B cell (primary cell): ENCODE measurements at regions not wholly inside any gene's neighbourhood (a gene's known extent, or its start where the extent isn't known, plus 50 kb on each side); places are given as distances from the start of the nearest gene placed in this dataset.

Experiments used
- ATAC-seq: fragments of 200-7000 bp; cut with Tn5 transposase; one replicate; pipeline ENCODE4 v1.10.0; 2021; ENCODE audit warnings: low read depth, mild to moderate bottlenecking, moderate number of reproducible peaks, moderate library complexity
- CTCF ChIA-PET: fragments of 350-600 bp; sonication (Branson Sonifier 250); formaldehyde crosslinking; loops from one replicate; lab custom pipeline; 2021; ENCODE audit warnings: antibody characterized with exemption, inconsistent platforms; lab: Charles Lee
- POLR2A ChIA-PET: fragments of 350-600 bp; sonication (Branson Sonifier 250); formaldehyde crosslinking; loops from one replicate; lab custom pipeline; 2021; ENCODE audit warnings: antibody characterized with exemption; lab: Charles Lee
- DNase-seq: peaks from one replicate; pipeline ENCODE4 v3.0.0; 2013
- H2AFZ ChIP-seq: 2 replicates; pipeline ENCODE4 v1.6.1; 2012; ENCODE audit warnings: mild to moderate bottlenecking, low read depth, low read length; ENCODE audit not compliant: insufficient read depth, poor library complexity, severe bottlenecking
- H3K27ac ChIP-seq, 2 donors: 1 replicate in 1 of 2; 2 replicates in 1 of 2; pipeline ENCODE4 v1.5.1; 2012 to 2013; ENCODE audit warnings: low read length in 2 of 2, mild to moderate bottlenecking in 2 of 2, moderate library complexity in 1 of 2
- H3K27me3 ChIP-seq, 4 experiments: fragments of 200-600 bp in 1 of 4; sonication (generic) in 1 of 4; replicated peaks in 1 of 4; 1 replicate in 2 of 4; 2 replicates in 2 of 4; pipeline versions ENCODE4 v1.6.1 to v1.7.0; 2013 to 2016; ENCODE audit warnings: low read length in 3 of 4, mild to moderate bottlenecking in 2 of 4, mixed read lengths in 1 of 4, moderate library complexity in 1 of 4; ENCODE audit not compliant: insufficient read depth in 4 of 4, control insufficient read depth in 3 of 4; ENCODE audit errors: control extremely low read depth in 1 of 4
- H3K36me3 ChIP-seq, 2 experiments: replicated peaks in 1 of 2; 1 replicate in 1 of 2; 2 replicates in 1 of 2; pipeline versions ENCODE4 v1.6.1 to v1.7.1; 2013; ENCODE audit warnings: low read length in 1 of 2; ENCODE audit not compliant: insufficient read depth in 2 of 2, control insufficient read depth in 1 of 2; ENCODE audit errors: control extremely low read depth in 1 of 2, extremely low read depth in 1 of 2
- H3K4me1 ChIP-seq, 2 donors: fragments of 200-600 bp in 1 of 2; sonication (generic) in 1 of 2; 1 replicate in 1 of 2; 2 replicates in 1 of 2; pipeline versions ENCODE4 v1.5.1 to v1.6.1; 2013 to 2017; ENCODE audit warnings: low read length in 2 of 2; ENCODE audit not compliant: control insufficient read depth in 2 of 2, insufficient read depth in 2 of 2
- H3K4me2 ChIP-seq: replicated peaks from 2 replicates; pipeline ENCODE3; 2012; ENCODE audit warnings: mild to moderate bottlenecking, low read depth, low read length; ENCODE audit not compliant: poor library complexity, severe bottlenecking
- H3K4me3 ChIP-seq, 5 experiments: fragments of 200-600 bp in 1 of 5; sonication (generic) in 1 of 5; 1 replicate in 3 of 5; 2 replicates in 2 of 5; pipeline versions ENCODE4 v1.5.1 to v1.7.0; 2011 to 2016; ENCODE audit warnings: low read length in 4 of 5, mild to moderate bottlenecking in 4 of 5, low read depth in 2 of 5, control low read depth in 1 of 5, moderate library complexity in 1 of 5; ENCODE audit not compliant: insufficient read depth in 1 of 5; ENCODE audit errors: control extremely low read depth in 1 of 5, extremely low read depth in 1 of 5
- H3K79me2 ChIP-seq: fragments of 200-600 bp; sonication (generic); one replicate; pipeline ENCODE4 v1.6.0; 2016; ENCODE audit warnings: low read length; ENCODE audit not compliant: control insufficient read depth, insufficient read depth
- H3K9ac ChIP-seq: fragments of 200-600 bp; sonication (generic); 2 replicates; pipeline ENCODE4 v1.6.1; 2017; ENCODE audit warnings: mild to moderate bottlenecking, low read length, moderate library complexity
- H3K9me3 ChIP-seq, 3 donors: one replicate each; pipeline versions ENCODE4 v1.6.1 to v1.7.1; 2013; ENCODE audit warnings: low read length in 2 of 3; ENCODE audit not compliant: control insufficient read depth in 2 of 3, insufficient read depth in 1 of 3; ENCODE audit errors: control extremely low read depth in 1 of 3
- H4K20me1 ChIP-seq: 2 replicates; pipeline ENCODE4 v1.6.0; 2012; ENCODE audit warnings: mild to moderate bottlenecking, low read length; ENCODE audit not compliant: insufficient read depth, control insufficient read depth, poor library complexity, severe bottlenecking
- H3K27ac Mint-ChIP-seq: one replicate; pipeline ENCODE4 v1.8.0; 2021; ENCODE audit warnings: mixed read lengths
- H3K27me3 Mint-ChIP-seq: one replicate; pipeline ENCODE4 v1.8.0; 2021; ENCODE audit warnings: mixed read lengths
- H3K4me1 Mint-ChIP-seq: one replicate; pipeline ENCODE4 v1.8.0; 2021; ENCODE audit warnings: mixed read lengths
- H3K4me3 Mint-ChIP-seq: one replicate; pipeline ENCODE4 v1.8.0; 2021; ENCODE audit warnings: mixed read lengths
- H3K9me3 Mint-ChIP-seq: one replicate; pipeline ENCODE4 v1.8.0; 2022; ENCODE audit warnings: mixed read lengths; ENCODE audit not compliant: insufficient read depth
- CTCF ChIP-seq: fragments of 200-600 bp; IDR thresholded peaks from one replicate; pipeline ENCODE4 v1.8.0; 2022; ENCODE audit warnings: antibody characterized with exemption, mild to moderate bottlenecking
- EZH2 ChIP-seq: IDR thresholded peaks from 2 replicates; pipeline ENCODE4 v1.6.1; 2012; ENCODE audit warnings: borderline replicate concordance, low read depth, mild to moderate bottlenecking, moderate library complexity, low read length; ENCODE audit not compliant: insufficient read depth, poor library complexity, severe bottlenecking
- WGBS: methylation state at CpG from one replicate; pipeline ENCODE4 v1.1.5; 2013; ENCODE audit warnings: missing lambda C conversion rate; ENCODE audit not compliant: insufficient coverage; 5-methylcytosine and 5-hydroxymethylcytosine counted together
- intact Hi-C: fragments of 100-400 bp; cut with micrococcal nuclease; formaldehyde crosslinking; loops from one replicate; pipeline ENCODE4 v1.10.0; 2022

- H3K27me3 ChIP-seq: no peaks in the 10 kb centered on the region
- intact Hi-C loops: no loop called here
- H3K4me3 ChIP-seq: no peak overlapping the region
- H3K36me3 ChIP-seq: no peaks in the 10 kb centered on the region
- H2AFZ ChIP-seq: no peak overlapping the region
- peaks cover 0 to 3% (median 0%) of the 10 kb centered on the region in 3 donors for H3K9me3 ChIP-seq
- TF ChIP-seq EZH2 (no peak), CTCF (no peak)
- no peak overlapping the region for H3K4me3 Mint-ChIP-seq
- ATAC-seq (no peak), DNase-seq (no peak)
- no peak overlapping the region for H3K27ac ChIP-seq
- H4K20me1 ChIP-seq: no peaks in the 10 kb centered on the region
- peaks cover 7% of the 10 kb centered on the region for H3K4me1 Mint-ChIP-seq
- H3K27ac Mint-ChIP-seq: no peak overlapping the region
- no peak overlapping the region for H3K4me2 ChIP-seq
- WGBS: 63% methylated on average over 2 of the region's 2 CpGs
- H3K27me3 Mint-ChIP-seq: no peaks in the 10 kb centered on the region
- ChIA-PET POLR2A (no interaction called here), CTCF (no interaction called here)
- no peak overlapping the region for H3K9ac ChIP-seq
- no peaks in the 10 kb centered on the region for H3K79me2 ChIP-seq
- no peaks in the 10 kb centered on the region for H3K9me3 Mint-ChIP-seq
- H3K4me1 ChIP-seq: no peaks in the 10 kb centered on the region
Observed at GRCh38 chr4:144399927-144400326, 246.0 kb upstream of the HHIP start.

DNA sequence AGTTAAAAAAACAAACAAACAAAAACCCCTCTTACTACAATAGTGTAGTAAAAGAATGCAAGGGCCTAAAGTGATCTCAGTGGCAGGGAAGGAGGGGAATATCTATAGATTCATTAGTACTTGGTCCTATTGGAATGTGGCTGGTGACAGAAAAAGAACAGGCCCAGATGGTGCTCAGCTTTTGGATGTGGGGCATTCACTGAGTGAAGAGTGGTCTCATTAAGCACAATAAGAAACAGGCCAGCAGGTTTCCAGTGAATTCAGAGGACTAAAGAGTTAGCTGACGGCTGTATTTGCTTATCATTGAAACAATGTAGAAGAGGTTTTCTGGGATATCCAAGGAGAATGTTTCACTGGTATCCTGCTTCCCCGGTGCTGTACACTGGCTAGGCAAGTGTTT is 243.8 kb upstream of the HHIP start:
- WGBS: no CpG with 5 or more reads among the region's 2 CpGs
- no peak for TF ChIP-seq CTCF
- no peak for TF ChIP-seq EZH2
- ATAC-seq: no peak
- Histone ChIP-seq H4K20me1 (no peaks in the 10 kb centered on the region), H3K9ac (no peak overlapping the region), H3K4me1 (no peaks in the 10 kb centered on the region), H3K4me2 (no peak overlapping the region), H3K79me2 (no peaks in the 10 kb centered on the region), H3K36me3 (no peaks in the 10 kb centered on the region), H3K27me3 (no peaks in the 10 kb centered on the region), H3K27ac (no peak overlapping the region), H2AFZ (no peak overlapping the region), H3K9me3 (peaks cover 0 to 3% (median 0%) of the 10 kb centered on the region in 3 donors), H3K4me3 (no peak overlapping the region)
- no peak overlapping the region for H3K27ac Mint-ChIP-seq
- H3K4me3 Mint-ChIP-seq: no peak overlapping the region
- no peak for DNase-seq
- CTCF ChIA-PET: no interaction called here
- H3K27me3 Mint-ChIP-seq: no peaks in the 10 kb centered on the region
- H3K9me3 Mint-ChIP-seq: no peaks in the 10 kb centered on the region
- POLR2A ChIA-PET: no interaction called here
- H3K4me1 Mint-ChIP-seq: peaks cover 8% of the 10 kb centered on the region
- intact Hi-C loops: no loop called here
